ENCODE measurements at regions not wholly inside any gene's neighbourhood (a gene's known extent, or its start where the extent isn't known, plus 50 kb on each side); places are given as distances from the start of the nearest gene placed in this dataset.

DNA sequence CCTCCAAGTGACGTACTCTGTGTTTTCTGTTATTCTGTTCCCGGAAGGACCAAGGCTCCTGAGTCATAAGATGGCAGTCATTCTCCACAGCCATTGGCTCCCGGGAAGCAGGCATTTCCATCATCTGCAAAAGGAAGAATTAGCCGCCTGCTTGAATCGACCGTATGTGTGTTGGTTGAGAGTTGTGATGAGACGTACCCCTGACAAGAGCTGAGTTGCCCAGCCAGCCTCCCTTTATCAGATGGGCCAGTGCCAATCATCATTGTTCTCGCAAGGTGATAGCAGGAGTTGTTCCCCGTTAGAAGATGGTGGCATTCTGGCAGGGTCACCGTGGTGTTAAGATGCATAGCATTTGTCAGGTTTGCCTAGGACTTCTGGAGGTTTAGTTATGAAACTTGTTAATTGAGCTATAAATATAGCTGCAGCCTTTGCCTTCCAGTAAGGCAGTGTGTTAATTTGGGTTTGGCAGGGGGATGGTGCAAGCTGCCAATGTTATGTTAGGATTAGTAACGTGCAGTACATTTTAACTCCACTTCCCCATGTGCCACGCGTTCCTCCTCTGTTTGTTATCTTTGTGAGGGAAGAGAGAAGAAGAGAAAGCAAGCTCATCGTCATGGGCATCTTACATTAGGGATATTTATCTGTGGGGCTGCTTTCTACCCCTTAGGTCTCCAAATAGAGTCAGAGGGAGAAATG is 652.7 kb upstream of the FANCL start:
- TF ChIP-seq SUZ12 (IDR thresholded peaks at IDR 0.05; ENCODE audit: extremely low read depth, insufficient read depth, insufficient read length) (no peak), ZNF274 (IDR thresholded peaks at IDR 0.05; ENCODE audit: low read depth, low read length) (no peak)
